Muscle of leg (tissue), 3 donors: ENCODE measurements at regions not wholly inside any gene's neighbourhood (a gene's known extent, or its start where the extent isn't known, plus 50 kb on each side); places are given as distances from the start of the nearest gene placed in this dataset.

Experiments
- DNase-seq: peaks from one replicate; pipeline ENCODE4 v3.0.0; 2013
- H3K27ac ChIP-seq: one replicate; pipeline ENCODE4 v1.5.1; 2013; ENCODE audit warnings: mild to moderate bottlenecking, low read length, control low read depth
- H3K27me3 ChIP-seq: one replicate; pipeline ENCODE4 v1.6.1; 2013; ENCODE audit warnings: low read length; ENCODE audit not compliant: control insufficient read depth, insufficient read depth
- H3K36me3 ChIP-seq: one replicate; pipeline ENCODE4 v1.6.1; 2013; ENCODE audit warnings: low read length; ENCODE audit not compliant: control insufficient read depth, insufficient read depth
- H3K4me1 ChIP-seq: one replicate; pipeline ENCODE4 v1.6.1; 2013; ENCODE audit warnings: low read length; ENCODE audit not compliant: control insufficient read depth, insufficient read depth
- H3K4me3 ChIP-seq: one replicate; pipeline ENCODE4 v1.5.1; 2013; ENCODE audit warnings: low read length, control low read depth
- H3K9me3 ChIP-seq: replicated peaks from 2 replicates; pipeline ENCODE4 v1.6.1; 2013; ENCODE audit warnings: low read depth, low read length; ENCODE audit not compliant: control insufficient read depth
- WGBS: methylation state at CpG from one replicate; pipeline ENCODE4 v1.1.5; 2013; ENCODE audit warnings: missing lambda C conversion rate; ENCODE audit not compliant: insufficient coverage; 5-methylcytosine and 5-hydroxymethylcytosine counted together

- Histone ChIP-seq H3K4me3 (no peak overlapping the region), H3K4me1 (no peaks in the 10 kb centered on the region), H3K27me3 (no peaks in the 10 kb centered on the region), H3K36me3 (no peaks in the 10 kb centered on the region), H3K9me3 (no peaks in the 10 kb centered on the region), H3K27ac (no peak overlapping the region)
- whole genome bisulfite sequencing = no CpG with 5 or more reads among the region's 2 CpGs
- DNase-seq = no peak
These were observed 326.4 kb upstream of the NAALADL2 start for GRCh38 chr3:174532776-174533175.

GRCh38 chr3:174533286-174533685 is 325.8 kb upstream of the NAALADL2 start:
- Histone ChIP-seq H3K4me1 (no peaks in the 10 kb centered on the region), H3K27me3 (no peaks in the 10 kb centered on the region), H3K27ac (no peak overlapping the region), H3K36me3 (no peaks in the 10 kb centered on the region), H3K4me3 (no peak overlapping the region), H3K9me3 (no peaks in the 10 kb centered on the region)
- WGBS = no CpG with 5 or more reads among the region's 2 CpGs
- no peak for DNase-seq

- Histone ChIP-seq H3K27ac (no peak overlapping the region), H3K4me1 (peaks cover 2% of the 10 kb centered on the region), H3K27me3 (no peaks in the 10 kb centered on the region), H3K36me3 (no peaks in the 10 kb centered on the region), H3K4me3 (no peak overlapping the region), H3K9me3 (no peaks in the 10 kb centered on the region)
- no peak for DNase-seq
- no CpG with 5 or more reads among the region's 4 CpGs for WGBS
These were observed 322.8 kb upstream of the NAALADL2 start for GRCh38 chr3:174536319-174536718.

GRCh38 chr3:174538151-174538550 is 321.0 kb upstream of the NAALADL2 start:
- Histone ChIP-seq H3K4me1 (peaks cover 2% of the 10 kb centered on the region), H3K36me3 (no peaks in the 10 kb centered on the region), H3K9me3 (no peaks in the 10 kb centered on the region), H3K27ac (no peak overlapping the region), H3K4me3 (no peak overlapping the region), H3K27me3 (no peaks in the 10 kb centered on the region)
- DNase-seq = peak; percentile 7
- WGBS = no CpG with 5 or more reads among the region's 3 CpGs

- 20% methylated on average over 1 of the region's 3 CpGs for WGBS
- DNase-seq = peak; percentile 67
- H3K9me3 ChIP-seq = no peaks in the 10 kb centered on the region
- H3K4me1 ChIP-seq = peaks cover 2% of the 10 kb centered on the region
- peak overlapping the region; percentile 24 for H3K27ac ChIP-seq
- no peaks in the 10 kb centered on the region for H3K27me3 ChIP-seq
- no peak overlapping the region for H3K4me3 ChIP-seq
- no peaks in the 10 kb centered on the region for H3K36me3 ChIP-seq
These were observed 318.8 kb upstream of the NAALADL2 start for GRCh38 chr3:174540116-174540908.

GRCh38 chr3:174541708-174542315 is 317.3 kb upstream of the NAALADL2 start:
- no peak for DNase-seq
- H3K27ac ChIP-seq = no peak overlapping the region
- H3K4me3 ChIP-seq = no peak overlapping the region
- H3K27me3 ChIP-seq = no peaks in the 10 kb centered on the region
- WGBS = 80% methylated on average over 1 of the region's 2 CpGs
- H3K9me3 ChIP-seq = no peaks in the 10 kb centered on the region
- H3K4me1 ChIP-seq = peaks cover 2% of the 10 kb centered on the region
- H3K36me3 ChIP-seq = no peaks in the 10 kb centered on the region

GRCh38 chr3:174547801-174548435 is 311.2 kb upstream of the NAALADL2 start:
- H3K27me3 ChIP-seq = no peaks in the 10 kb centered on the region
- no peaks in the 10 kb centered on the region for H3K9me3 ChIP-seq
- no peak overlapping the region for H3K27ac ChIP-seq
- no peaks in the 10 kb centered on the region for H3K4me1 ChIP-seq
- no peaks in the 10 kb centered on the region for H3K36me3 ChIP-seq
- H3K4me3 ChIP-seq = no peak overlapping the region
- DNase-seq = peak; percentile 33
- no CpG with 5 or more reads among the region's 2 CpGs for WGBS

- WGBS = 60% methylated on average over 1 of the region's 4 CpGs
- H3K36me3 ChIP-seq = no peaks in the 10 kb centered on the region
- H3K27ac ChIP-seq = no peak overlapping the region
- no peaks in the 10 kb centered on the region for H3K27me3 ChIP-seq
- no peaks in the 10 kb centered on the region for H3K9me3 ChIP-seq
- H3K4me3 ChIP-seq = no peak overlapping the region
- H3K4me1 ChIP-seq = no peaks in the 10 kb centered on the region
- DNase-seq = no peak
These were observed 310.1 kb upstream of the NAALADL2 start for GRCh38 chr3:174548841-174549623.

- WGBS = 90% methylated on average over 2 of the region's 5 CpGs
- DNase-seq = no peak
- no peaks in the 10 kb centered on the region for H3K36me3 ChIP-seq
- H3K4me3 ChIP-seq = no peak overlapping the region
- H3K4me1 ChIP-seq = no peaks in the 10 kb centered on the region
- no peaks in the 10 kb centered on the region for H3K9me3 ChIP-seq
- no peaks in the 10 kb centered on the region for H3K27me3 ChIP-seq
- H3K27ac ChIP-seq = no peak overlapping the region
These were observed 277.6 kb upstream of the NAALADL2 start for GRCh38 chr3:174581558-174581957.

- Histone ChIP-seq H3K27me3 (no peaks in the 10 kb centered on the region), H3K36me3 (no peaks in the 10 kb centered on the region), H3K4me1 (no peaks in the 10 kb centered on the region), H3K27ac (no peak overlapping the region), H3K4me3 (no peak overlapping the region), H3K9me3 (no peaks in the 10 kb centered on the region)
- no peak for DNase-seq
- WGBS = no CpG with 5 or more reads among the region's 1 CpG
These were observed 275.7 kb upstream of the NAALADL2 start for GRCh38 chr3:174583396-174583795.
